Endodermal cell (in vitro differentiated cells): ENCODE measurements at regions not wholly inside any gene's neighbourhood (a gene's known extent, or its start where the extent isn't known, plus 50 kb on each side); places are given as distances from the start of the nearest gene placed in this dataset.

Experiments
- DNase-seq: peaks from one replicate; pipeline ENCODE4 v3.0.0-alpha.2; 2017
- H3K27ac ChIP-seq: 2 replicates; pipeline ENCODE4 v1.5.1; 2013; ENCODE audit warnings: mild to moderate bottlenecking, low read depth, low read length, moderate library complexity
- H3K27me3 ChIP-seq: 2 replicates; pipeline ENCODE4 v1.6.1; 2013; ENCODE audit warnings: mild to moderate bottlenecking, low read length, moderate library complexity; ENCODE audit not compliant: insufficient read depth, control insufficient read depth, poor library complexity, severe bottlenecking
- H3K36me3 ChIP-seq: 2 replicates; pipeline ENCODE4 v1.7.0; 2013; ENCODE audit warnings: mild to moderate bottlenecking, low read length, moderate library complexity; ENCODE audit not compliant: control insufficient read depth, insufficient read depth
- H3K4me1 ChIP-seq: one replicate; pipeline ENCODE4 v1.7.0; 2013; ENCODE audit warnings: low read length; ENCODE audit not compliant: control insufficient read depth, insufficient read depth
- H3K4me3 ChIP-seq: 2 replicates; pipeline ENCODE4 v1.5.1; 2013; ENCODE audit warnings: mild to moderate bottlenecking, low read length, moderate library complexity
- H3K9ac ChIP-seq: 2 replicates; pipeline ENCODE4 v1.6.1; 2013; ENCODE audit warnings: mild to moderate bottlenecking, low read length, moderate library complexity; ENCODE audit not compliant: poor library complexity, severe bottlenecking; ENCODE audit errors: extremely low read depth
- H3K9me3 ChIP-seq: 2 replicates; pipeline ENCODE4 v1.6.1; 2013; ENCODE audit warnings: mild to moderate bottlenecking, low read length, moderate library complexity; ENCODE audit not compliant: control insufficient read depth
- H3K27ac Mint-ChIP-seq: 2 replicates; pipeline ENCODE4 v1.8.0; 2020; ENCODE audit warnings: mixed read lengths
- H3K27me3 Mint-ChIP-seq: 2 replicates; pipeline ENCODE4 v1.8.0; 2021; ENCODE audit warnings: mild to moderate bottlenecking, mixed read lengths; ENCODE audit not compliant: insufficient read depth
- H3K36me3 Mint-ChIP-seq: 2 replicates; pipeline ENCODE4 v1.8.0; 2020; ENCODE audit warnings: low read depth, mixed read lengths
- H3K4me1 Mint-ChIP-seq: 2 replicates; pipeline ENCODE4 v1.8.0; 2020; ENCODE audit warnings: mixed read lengths
- H3K4me3 Mint-ChIP-seq: 2 replicates; pipeline ENCODE4 v1.8.0; 2020; ENCODE audit warnings: mild to moderate bottlenecking, moderate library complexity, mixed read lengths
- H3K9me3 Mint-ChIP-seq: 2 replicates; pipeline ENCODE4 v1.8.0; 2020; ENCODE audit warnings: mild to moderate bottlenecking, mixed read lengths
- CTCF ChIP-seq: fragments of 200-600 bp; sonication (generic); conservative IDR thresholded peaks from 2 replicates; pipeline ENCODE4 v1.5.0; 2021; ENCODE audit warnings: antibody characterized with exemption, mild to moderate bottlenecking
- WGBS, 2 experiments: methylation state at CpG; one replicate each; pipeline versions ENCODE4 v1.1.5 to v1.1.7; 2013; ENCODE audit warnings: missing lambda C conversion rate in 2 of 2, mixed read lengths in 1 of 2; ENCODE audit not compliant: insufficient coverage in 1 of 2, insufficient read length in 1 of 2; 5-methylcytosine and 5-hydroxymethylcytosine counted together

GRCh38 chr18:78295262-78295661 lies 684.4 kb upstream of the SALL3 start:
- no peaks in the 10 kb centered on the region for H3K27me3 Mint-ChIP-seq
- no peaks in the 10 kb centered on the region for H3K36me3 Mint-ChIP-seq
- H3K9ac ChIP-seq = no peak overlapping the region
- H3K36me3 ChIP-seq = no peaks in the 10 kb centered on the region
- 93 to 97% methylated on average over 6 to 8 of the region's 8 CpGs for WGBS, 2 experiments
- H3K27me3 ChIP-seq = no peaks in the 10 kb centered on the region
- no peak overlapping the region for H3K27ac Mint-ChIP-seq
- no peak for DNase-seq
- no peak overlapping the region for H3K4me3 ChIP-seq
- TF ChIP-seq CTCF = no peak
- H3K9me3 ChIP-seq = no peaks in the 10 kb centered on the region
- H3K9me3 Mint-ChIP-seq = no peaks in the 10 kb centered on the region
- peaks cover 4% of the 10 kb centered on the region for H3K4me1 Mint-ChIP-seq
- no peak overlapping the region for H3K4me3 Mint-ChIP-seq
- no peak overlapping the region for H3K27ac ChIP-seq
- no peaks in the 10 kb centered on the region for H3K4me1 ChIP-seq

DNA sequence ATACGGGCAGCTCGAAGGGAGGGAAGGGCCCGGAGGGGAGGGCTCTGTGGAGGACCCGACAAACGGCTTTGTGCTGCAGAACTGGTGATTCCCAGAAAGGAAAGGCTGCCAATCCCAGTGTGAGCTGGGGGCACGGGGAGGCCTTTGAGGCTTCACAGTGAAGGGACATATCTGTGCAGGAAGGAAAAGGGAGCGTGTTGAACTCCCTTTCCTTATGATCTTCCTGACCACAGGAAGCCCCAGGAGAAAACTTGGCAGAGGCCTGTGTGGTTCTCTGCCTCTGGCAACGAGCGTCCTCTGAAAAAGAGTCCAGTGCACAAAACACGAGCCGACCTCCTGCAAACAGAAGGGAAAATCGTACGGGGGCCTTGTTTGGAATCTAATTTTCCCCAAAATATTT lies 683.5 kb upstream of the SALL3 start:
- H3K4me3 Mint-ChIP-seq = no peak overlapping the region
- no peaks in the 10 kb centered on the region for H3K27me3 ChIP-seq
- peaks cover 4% of the 10 kb centered on the region for H3K4me1 Mint-ChIP-seq
- H3K9me3 Mint-ChIP-seq = peaks cover 3% of the 10 kb centered on the region
- H3K27ac ChIP-seq = no peak overlapping the region
- H3K27ac Mint-ChIP-seq = no peak overlapping the region
- no peak for TF ChIP-seq CTCF
- H3K4me1 ChIP-seq = no peaks in the 10 kb centered on the region
- H3K4me3 ChIP-seq = no peak overlapping the region
- no peaks in the 10 kb centered on the region for H3K27me3 Mint-ChIP-seq
- 87 to 91% methylated on average over 6 to 11 of the region's 13 CpGs for WGBS, 2 experiments
- H3K36me3 ChIP-seq = no peaks in the 10 kb centered on the region
- no peaks in the 10 kb centered on the region for H3K36me3 Mint-ChIP-seq
- H3K9me3 ChIP-seq = no peaks in the 10 kb centered on the region
- no peak overlapping the region for H3K9ac ChIP-seq
- no peak for DNase-seq

- Mint-ChIP-seq H3K27me3 (no peaks in the 10 kb centered on the region), H3K36me3 (no peaks in the 10 kb centered on the region), H3K27ac (no peak overlapping the region), H3K9me3 (peaks cover 3% of the 10 kb centered on the region), H3K4me3 (no peak overlapping the region), H3K4me1 (peaks cover 4% of the 10 kb centered on the region)
- Histone ChIP-seq H3K9me3 (no peaks in the 10 kb centered on the region), H3K27ac (no peak overlapping the region), H3K9ac (no peak overlapping the region), H3K4me1 (no peaks in the 10 kb centered on the region), H3K27me3 (no peaks in the 10 kb centered on the region), H3K4me3 (no peak overlapping the region), H3K36me3 (no peaks in the 10 kb centered on the region)
- no peak for DNase-seq
- 87 to 88% methylated on average over 5 to 10 of the region's 10 CpGs for WGBS, 2 experiments
- no peak for TF ChIP-seq CTCF
Measured at GRCh38 chr18:78297048-78297447, 682.6 kb upstream of the SALL3 start.
